Parathyroid adenoma (tissue), 2 donors: ENCODE measurements at regions not wholly inside any gene's neighbourhood (a gene's known extent, or its start where the extent isn't known, plus 50 kb on each side); places are given as distances from the start of the nearest gene placed in this dataset.

Source experiments
- H2AFZ ChIP-seq: fragments of 300-600 bp; sonication (generic); one replicate; pipeline ENCODE4 v1.7.0; 2017; ENCODE audit warnings: antibody characterized with exemption, mild to moderate bottlenecking
- H3K27ac ChIP-seq: fragments of 300-600 bp; sonication (generic); one replicate; pipeline ENCODE4 v1.7.0; 2017
- H3K27me3 ChIP-seq: fragments of 300-600 bp; sonication (generic); one replicate; pipeline ENCODE4 v1.7.0; 2017; ENCODE audit warnings: low read length; ENCODE audit not compliant: control insufficient read depth, insufficient read depth
- H3K36me3 ChIP-seq: fragments of 300-600 bp; sonication (generic); one replicate; pipeline ENCODE4 v1.7.0; 2017; ENCODE audit warnings: low read length; ENCODE audit not compliant: control insufficient read depth, insufficient read depth
- H3K4me1 ChIP-seq: fragments of 300-600 bp; sonication (generic); one replicate; pipeline ENCODE4 v1.7.0; 2017; ENCODE audit warnings: control low read depth
- H3K4me2 ChIP-seq: fragments of 300-600 bp; sonication (generic); one replicate; pipeline ENCODE4 v1.7.0; 2017; ENCODE audit warnings: low read length
- H3K4me3 ChIP-seq: fragments of 300-600 bp; sonication (generic); one replicate; pipeline ENCODE4 v1.7.0; 2017; ENCODE audit warnings: low read depth, low read length
- H3K79me2 ChIP-seq: fragments of 300-600 bp; sonication (generic); one replicate; pipeline ENCODE4 v1.7.0; 2017; ENCODE audit warnings: control low read depth
- H3K9ac ChIP-seq: fragments of 300-600 bp; sonication (generic); one replicate; pipeline ENCODE4 v1.7.0; 2017; ENCODE audit warnings: mild to moderate bottlenecking
- H3K9me3 ChIP-seq: fragments of 300-600 bp; sonication (generic); one replicate; pipeline ENCODE4 v1.7.0; 2017; ENCODE audit warnings: low read length; ENCODE audit not compliant: control insufficient read depth
- CTCF ChIP-seq: fragments of 300-600 bp; sonication (generic); IDR thresholded peaks from one replicate; pipeline ENCODE4 v1.7.0; 2017; ENCODE audit warnings: antibody characterized with exemption, mild to moderate bottlenecking
- donor health status: primary hyperparathyroidism.

GRCh38 chr3:72593881-72594397 is 254.3 kb downstream of the SHQ1 start:
- H3K79me2 ChIP-seq, result no peaks in the 10 kb centered on the region
- H3K9ac ChIP-seq, result no peak overlapping the region
- no peak overlapping the region for H3K27ac ChIP-seq
- no peaks in the 10 kb centered on the region for H3K9me3 ChIP-seq
- no peak overlapping the region for H2AFZ ChIP-seq
- no peaks in the 10 kb centered on the region for H3K4me1 ChIP-seq
- TF ChIP-seq CTCF, result no peak
- no peaks in the 10 kb centered on the region for H3K27me3 ChIP-seq
- H3K4me3 ChIP-seq, result no peak overlapping the region
- H3K36me3 ChIP-seq, result no peaks in the 10 kb centered on the region
- no peak overlapping the region for H3K4me2 ChIP-seq

- no peak for TF ChIP-seq CTCF
- no peaks in the 10 kb centered on the region for H3K27me3 ChIP-seq
- no peak overlapping the region for H3K27ac ChIP-seq
- no peaks in the 10 kb centered on the region for H3K9me3 ChIP-seq
- no peaks in the 10 kb centered on the region for H3K4me1 ChIP-seq
- H3K79me2 ChIP-seq, result no peaks in the 10 kb centered on the region
- no peak overlapping the region for H3K9ac ChIP-seq
- H3K4me2 ChIP-seq, result no peak overlapping the region
- no peaks in the 10 kb centered on the region for H3K36me3 ChIP-seq
- no peak overlapping the region for H2AFZ ChIP-seq
- no peak overlapping the region for H3K4me3 ChIP-seq
Observed at GRCh38 chr3:72591522-72592421, 256.5 kb downstream of the SHQ1 start.

- no peak overlapping the region for H3K4me2 ChIP-seq
- no peak overlapping the region for H3K9ac ChIP-seq
- no peak for TF ChIP-seq CTCF
- no peaks in the 10 kb centered on the region for H3K4me1 ChIP-seq
- H3K4me3 ChIP-seq, result no peak overlapping the region
- H2AFZ ChIP-seq, result no peak overlapping the region
- H3K27me3 ChIP-seq, result no peaks in the 10 kb centered on the region
- H3K36me3 ChIP-seq, result no peaks in the 10 kb centered on the region
- H3K79me2 ChIP-seq, result no peaks in the 10 kb centered on the region
- H3K9me3 ChIP-seq, result no peaks in the 10 kb centered on the region
- H3K27ac ChIP-seq, result no peak overlapping the region
Observed at GRCh38 chr3:72590732-72591221, 257.5 kb downstream of the SHQ1 start.

GRCh38 chr3:72587282-72587681 is 261.0 kb downstream of the SHQ1 start:
- Histone ChIP-seq H3K4me3 (no peak overlapping the region), H3K79me2 (no peaks in the 10 kb centered on the region), H2AFZ (no peak overlapping the region), H3K27ac (no peak overlapping the region), H3K9me3 (no peaks in the 10 kb centered on the region), H3K4me1 (no peaks in the 10 kb centered on the region), H3K36me3 (no peaks in the 10 kb centered on the region), H3K27me3 (no peaks in the 10 kb centered on the region), H3K4me2 (no peak overlapping the region), H3K9ac (no peak overlapping the region)
- TF ChIP-seq CTCF, result no peak
